IMR-90 (cell line): ENCODE measurements at regions not wholly inside any gene's neighbourhood (a gene's known extent, or its start where the extent isn't known, plus 50 kb on each side); places are given as distances from the start of the nearest gene placed in this dataset.

ENCODE experiments used
- ATAC-seq: fragments of 200-7000 bp; cut with Tn5 transposase; 2 replicates; pipeline ENCODE4 v1.9.1; 2020; ENCODE audit warnings: low read depth, mild to moderate bottlenecking, moderate library complexity
- BruUV-seq: library from RNA; stranded (reverse); fragments of 400-500 nt; replicated peaks from 2 replicates; lab custom pipeline; 2021; lab: Mats Ljungman, UMichigan
- CTCF ChIA-PET: fragments of 300-600 bp; formaldehyde crosslinking; extraction: SDS; loops from one replicate; lab custom pipeline; 2021; ENCODE audit warnings: antibody characterized with exemption; lab: Yijun Ruan, JAX
- POLR2A ChIA-PET: fragments of 300-600 bp; sonication (Branson Sonifier 250); formaldehyde crosslinking; loops from one replicate; lab custom pipeline; 2022; ENCODE audit warnings: antibody characterized with exemption; ENCODE audit not compliant: unreplicated experiment; lab: Charles Lee
- DNase-seq: peaks from one replicate; pipeline ENCODE4 v3.0.0; 2013
- H2AFZ ChIP-seq: replicated peaks from 2 replicates; pipeline ENCODE3; 2013; ENCODE audit warnings: low read length, mild to moderate bottlenecking; ENCODE audit not compliant: poor library complexity
- H2AK5ac ChIP-seq: 2 replicates; pipeline ENCODE4 v1.6.1; 2013; ENCODE audit warnings: low read depth, low read length, inconsistent platforms
- H2AK9ac ChIP-seq: replicated peaks from 2 replicates; pipeline ENCODE3; 2013; ENCODE audit warnings: mild to moderate bottlenecking, low read depth, low read length, moderate library complexity; ENCODE audit not compliant: poor library complexity
- H2BK120ac ChIP-seq: 2 replicates; pipeline ENCODE4 v1.6.1; 2013; ENCODE audit warnings: low read depth, low read length, inconsistent platforms
- H2BK15ac ChIP-seq: 3 replicates; pipeline ENCODE4 v1.6.1; 2013; ENCODE audit warnings: low read depth, low read length, inconsistent platforms
- H2BK20ac ChIP-seq: 2 replicates; pipeline ENCODE4 v1.6.1; 2013; ENCODE audit warnings: low read depth, mild to moderate bottlenecking, inconsistent platforms, low read length, moderate library complexity
- H2BK5ac ChIP-seq: 2 replicates; pipeline ENCODE4 v1.6.1; 2013; ENCODE audit warnings: mild to moderate bottlenecking, low read depth, low read length, inconsistent platforms; ENCODE audit not compliant: poor library complexity, severe bottlenecking
- H3K14ac ChIP-seq: replicated peaks from 2 replicates; pipeline ENCODE4 v1.6.1; 2013; ENCODE audit warnings: low read depth, low read length, inconsistent platforms
- H3K18ac ChIP-seq: 2 replicates; pipeline ENCODE4 v1.6.1; 2013; ENCODE audit warnings: low read depth, low read length, control low read depth
- H3K23ac ChIP-seq: 2 replicates; pipeline ENCODE4 v1.6.1; 2013; ENCODE audit warnings: low read depth, low read length, inconsistent platforms
- H3K27ac ChIP-seq: 2 replicates; pipeline ENCODE4 v1.5.1; 2013; ENCODE audit warnings: mild to moderate bottlenecking, control low read depth, low read length; ENCODE audit not compliant: insufficient read depth
- H3K27me3 ChIP-seq: 2 replicates; pipeline ENCODE4 v1.6.1; 2013; ENCODE audit warnings: low read length; ENCODE audit not compliant: control insufficient read depth, insufficient read depth
- H3K36me3 ChIP-seq: 2 replicates; pipeline ENCODE4 v1.6.1; 2013; ENCODE audit warnings: low read length, mixed read lengths; ENCODE audit not compliant: control insufficient read depth, insufficient read depth
- H3K4ac ChIP-seq: 2 replicates; pipeline ENCODE4 v1.6.1; 2013; ENCODE audit warnings: low read depth, low read length, inconsistent platforms
- H3K4me1 ChIP-seq: 2 replicates; pipeline ENCODE4 v1.6.1; 2013; ENCODE audit warnings: low read length, mixed read lengths; ENCODE audit not compliant: control insufficient read depth, insufficient read depth
- H3K4me2 ChIP-seq: 2 replicates; pipeline ENCODE4 v1.6.1; 2013; ENCODE audit warnings: low read depth, mild to moderate bottlenecking, control low read depth, low read length, moderate library complexity
- H3K4me3 ChIP-seq: 2 replicates; pipeline ENCODE4 v1.5.1; 2013; ENCODE audit warnings: low read depth, mild to moderate bottlenecking, control low read depth, low read length, moderate library complexity; ENCODE audit not compliant: insufficient read depth
- H3K56ac ChIP-seq: 2 replicates; pipeline ENCODE4 v1.6.1; 2013; ENCODE audit warnings: low read length, inconsistent platforms; ENCODE audit not compliant: insufficient read depth; ENCODE audit errors: extremely low read depth
- H3K79me1 ChIP-seq, 2 experiments: 2 replicates each; pipeline ENCODE4 v1.6.1; 2013; ENCODE audit warnings: low read length in 2 of 2, inconsistent platforms in 1 of 2, low read depth in 1 of 2
- H3K9ac ChIP-seq: 2 replicates; pipeline ENCODE4 v1.6.1; 2013; ENCODE audit warnings: low read depth, low read length, control low read depth
- H3K9me1 ChIP-seq: 2 replicates; pipeline ENCODE4 v1.6.1; 2013; ENCODE audit warnings: low read length, inconsistent platforms; ENCODE audit not compliant: insufficient read depth
- H3K9me3 ChIP-seq: 2 replicates; pipeline ENCODE4 v1.6.1; 2013; ENCODE audit warnings: low read length; ENCODE audit not compliant: control insufficient read depth, insufficient read depth
- H4K20me1 ChIP-seq: 2 replicates; pipeline ENCODE4 v1.6.1; 2013; ENCODE audit warnings: low read length, inconsistent platforms; ENCODE audit not compliant: insufficient read depth
- H4K5ac ChIP-seq: 2 replicates; pipeline ENCODE4 v1.6.1; 2013; ENCODE audit warnings: mild to moderate bottlenecking, low read depth, low read length, control low read depth
- H4K8ac ChIP-seq, 2 experiments: 2 replicates each; pipeline ENCODE4 v1.6.1; 2013; ENCODE audit warnings: low read depth in 2 of 2, low read length in 2 of 2, control low read depth in 1 of 2, inconsistent platforms in 1 of 2
- H4K91ac ChIP-seq: 2 replicates; pipeline ENCODE4 v1.6.1; 2013; ENCODE audit warnings: low read depth, low read length, inconsistent platforms; ENCODE audit not compliant: insufficient read depth
- CEBPB ChIP-seq: IDR thresholded peaks from 2 replicates; pipeline ENCODE4 v1.6.1; 2012; ENCODE audit warnings: low read depth, low read length, improper control_type of control experiment
- CHD1 ChIP-seq: IDR thresholded peaks from 2 replicates; pipeline ENCODE4 v1.6.1; 2012; ENCODE audit warnings: low read depth, low read length, improper control_type of control experiment
- CTCF ChIP-seq: conservative IDR thresholded peaks from 2 replicates; pipeline ENCODE4 v1.5.1; 2012; ENCODE audit warnings: mild to moderate bottlenecking, low read depth, low read length, improper control_type of control experiment
- WGBS, 2 experiments: methylation state at CpG; one replicate each; pipeline versions ENCODE4 v1.1.5 to v1.1.7; 2013; ENCODE audit warnings: missing lambda C conversion rate in 2 of 2; ENCODE audit not compliant: insufficient read length in 1 of 2; ENCODE audit errors: extremely low coverage in 2 of 2; 5-methylcytosine and 5-hydroxymethylcytosine counted together
- dilution Hi-C: fragments of 300-500 bp; cut with HindIII; formaldehyde crosslinking; loops from one replicate; pipeline ENCODE4 v1.14.3; 2018; ENCODE audit warnings: low sequenced_read_pairs; ENCODE audit not compliant: unreplicated experiment
- in situ Hi-C: fragments of 300-500 bp; cut with MboI; formaldehyde crosslinking; loops from 3 replicates; pipeline ENCODE4 v1.14.3; 2019; ENCODE audit warnings: low sequenced_read_pairs, inconsistent platforms, mixed read lengths
- intact Hi-C: fragments of 100-400 bp; cut with micrococcal nuclease; formaldehyde crosslinking; loops from 2 replicates; pipeline ENCODE4 v1.10.0; 2022

GRCh38 chr1:182137546-182137945 lies 76.0 kb upstream of the ZNF648 start:
- Histone ChIP-seq H4K20me1 (no peaks in the 10 kb centered on the region), H3K4me2 (no peak overlapping the region), H2BK15ac (no peak overlapping the region), H4K5ac (no peak overlapping the region), H2AFZ (no peak overlapping the region), H3K18ac (no peak overlapping the region), H3K4me1 (no peaks in the 10 kb centered on the region), H3K4me3 (no peak overlapping the region), H3K27me3 (no peaks in the 10 kb centered on the region; the same call in 1 of the 2 replicates), H4K91ac (no peak overlapping the region), H3K9me1 (no peaks in the 10 kb centered on the region), H3K27ac (no peak overlapping the region), H3K56ac (no peak overlapping the region), H2BK20ac (no peak overlapping the region), H3K9ac (no peak overlapping the region), H3K79me1 (no peaks in the 10 kb centered on the region), H3K9me3 (no peaks in the 10 kb centered on the region), H2AK5ac (no peak overlapping the region), H2BK5ac (no peak overlapping the region), H4K8ac (no peak overlapping the region), H3K14ac (no peak overlapping the region), H2AK9ac (no peak overlapping the region), H2BK120ac (no peak overlapping the region), H3K4ac (no peak overlapping the region), H3K23ac (no peak overlapping the region), H3K36me3 (no peaks in the 10 kb centered on the region)
- ATAC-seq = no peak
- WGBS, 2 experiments = no CpG with 5 or more reads among the region's 1 CpG
- in situ Hi-C loops = no loop called here
- TF ChIP-seq CTCF (no peak), CHD1 (no peak), CEBPB (no peak)
- no TSS peak for BruUV-seq
- ChIA-PET CTCF (no interaction called here), POLR2A (no interaction called here)
- no peak for DNase-seq
- dilution Hi-C loops = no loop called here
- intact Hi-C loops = no loop called here
